Activated CD4-positive, alpha-beta T cell treated with anti-CD3 and anti-CD28 coated beads, Interleukin-2, Interleukin-4, amounts not matched to agents 100 ng/mL and 50 ng/mL, durations not matched to agents 16 hours and 8 hours (primary cell): ENCODE measurements at regions not wholly inside any gene's neighbourhood (a gene's known extent, or its start where the extent isn't known, plus 50 kb on each side); places are given as distances from the start of the nearest gene placed in this dataset.

Experiments used
- DNase-seq: peaks from one replicate; pipeline ENCODE4 v3.0.0-alpha.2; 2020; ENCODE audit warnings: low spot score

GRCh38 chr2:223226264-223226663, 174.3 kb downstream of the KCNE4 start:
- no peak for DNase-seq

GRCh38 chr2:223227338-223227737, 175.3 kb downstream of the KCNE4 start:
- no peak for DNase-seq

- DNase-seq, result no peak
Observed at GRCh38 chr2:223228871-223229270, 176.9 kb downstream of the KCNE4 start.

- DNase-seq, result no peak
Observed at GRCh38 chr2:223230352-223230751, 178.4 kb downstream of the KCNE4 start.

GRCh38 chr2:223232285-223232684, 180.3 kb downstream of the KCNE4 start:
- no peak for DNase-seq

- DNase-seq, result no peak
Observed at GRCh38 chr2:223232896-223233295, 180.9 kb downstream of the KCNE4 start.

- no peak for DNase-seq
Observed at GRCh38 chr2:223235986-223236385, 184.0 kb downstream of the KCNE4 start.

- no peak for DNase-seq
Observed at GRCh38 chr2:223238301-223238700, 186.3 kb downstream of the KCNE4 start.

GRCh38 chr2:223243233-223243632, 191.2 kb downstream of the KCNE4 start:
- no peak for DNase-seq

- DNase-seq, result no peak
Observed at GRCh38 chr2:223247136-223247535, 195.1 kb downstream of the KCNE4 start.

GRCh38 chr2:223251656-223252229, 199.8 kb downstream of the KCNE4 start:
- no peak for DNase-seq

- DNase-seq, result no peak
Observed at GRCh38 chr2:223260681-223261080, 208.7 kb downstream of the KCNE4 start.

GRCh38 chr2:223262946-223263345, 211.0 kb downstream of the KCNE4 start:
- no peak for DNase-seq

- no peak for DNase-seq
Observed at GRCh38 chr2:223264541-223265193, 212.7 kb downstream of the KCNE4 start.

- DNase-seq, result no peak
Observed at GRCh38 chr2:223267160-223267951, 215.4 kb downstream of the KCNE4 start.

GRCh38 chr2:223269386-223269785, 217.4 kb downstream of the KCNE4 start:
- DNase-seq, result no peak

- no peak for DNase-seq
Observed at GRCh38 chr2:223270548-223270947, 218.6 kb downstream of the KCNE4 start.

- no peak for DNase-seq
Observed at GRCh38 chr2:223273995-223274394, 222.0 kb downstream of the KCNE4 start.

GRCh38 chr2:223282221-223282620, 230.2 kb downstream of the KCNE4 start:
- no peak for DNase-seq

- DNase-seq, result no peak
Observed at GRCh38 chr2:223283329-223283728, 231.3 kb downstream of the KCNE4 start.

- DNase-seq, result no peak
Observed at GRCh38 chr2:223283771-223284170, 231.8 kb downstream of the KCNE4 start.

GRCh38 chr2:223285370-223286265, 233.6 kb downstream of the KCNE4 start:
- no peak for DNase-seq
